Liver (tissue), 8 donors: ENCODE measurements at regions not wholly inside any gene's neighbourhood (a gene's known extent, or its start where the extent isn't known, plus 50 kb on each side); places are given as distances from the start of the nearest gene placed in this dataset.

Experiments used
- DNase-seq: peaks from one replicate; pipeline ENCODE4 v3.0.0-alpha.2; 2017; ENCODE audit warnings: low spot score
- H3K27ac ChIP-seq, 2 donors: one replicate each; pipeline ENCODE4 v1.7.0; 2013; ENCODE audit warnings: inconsistent platforms in 2 of 2, low read length in 2 of 2, control low read depth in 1 of 2, low read depth in 1 of 2, mild to moderate bottlenecking in 1 of 2
- H3K27me3 ChIP-seq, 4 donors: one replicate each; pipeline versions ENCODE4 v1.6.1 to v1.7.0; 2013; ENCODE audit warnings: low read length in 3 of 4, inconsistent platforms in 1 of 4, mild to moderate bottlenecking in 1 of 4, moderate library complexity in 1 of 4; ENCODE audit not compliant: control insufficient read depth in 4 of 4, insufficient read depth in 4 of 4
- H3K36me3 ChIP-seq, 4 donors: one replicate each; pipeline versions ENCODE4 v1.6.1 to v1.7.0; 2013; ENCODE audit warnings: low read length in 3 of 4, mild to moderate bottlenecking in 3 of 4, low read depth in 1 of 4, moderate library complexity in 1 of 4; ENCODE audit not compliant: control insufficient read depth in 4 of 4, insufficient read depth in 3 of 4
- H3K4me1 ChIP-seq, 4 donors: one replicate each; pipeline versions ENCODE4 v1.6.1 to v1.7.0; 2013; ENCODE audit warnings: low read length in 3 of 4, mild to moderate bottlenecking in 3 of 4, moderate library complexity in 1 of 4; ENCODE audit not compliant: control insufficient read depth in 4 of 4, insufficient read depth in 4 of 4
- H3K4me3 ChIP-seq, 3 donors: one replicate each; pipeline versions ENCODE4 v1.6.1 to v1.7.0; 2013; ENCODE audit warnings: low read length in 3 of 3, control low read depth in 1 of 3, low read depth in 1 of 3, mild to moderate bottlenecking in 1 of 3
- H3K9ac ChIP-seq, 2 donors: one replicate each; pipeline ENCODE4 v1.7.0; 2013; ENCODE audit warnings: low read length in 2 of 2, mild to moderate bottlenecking in 2 of 2, moderate library complexity in 2 of 2, control low read depth in 1 of 2, low read depth in 1 of 2
- H3K9me3 ChIP-seq, 4 donors: one replicate each; pipeline versions ENCODE4 v1.6.1 to v1.7.0; 2013; ENCODE audit warnings: low read length in 3 of 4; ENCODE audit not compliant: control insufficient read depth in 4 of 4
- ATF3 ChIP-seq: IDR thresholded peaks from 2 replicates; pipeline ENCODE4 v1.6.1; 2016; ENCODE audit warnings: antibody characterized with exemption
- CTCF ChIP-seq: fragments of 150-350 bp; IDR thresholded peaks from 2 replicates; pipeline ENCODE4 v1.5.1; 2017; ENCODE audit warnings: improper control_type of control experiment, low read depth, low read length; ENCODE audit not compliant: missing input control
- EGR1 ChIP-seq, 2 donors: IDR thresholded peaks; 2 replicates each; pipeline ENCODE4 v1.6.1; 2016 to 2018; ENCODE audit warnings: antibody characterized with exemption in 2 of 2, low read depth in 2 of 2
- FOXA1 ChIP-seq: IDR thresholded peaks from 2 replicates; pipeline ENCODE4 v1.6.1; 2016; ENCODE audit warnings: antibody characterized with exemption
- FOXA2 ChIP-seq: IDR thresholded peaks from 2 replicates; pipeline ENCODE4 v1.6.1; 2016; ENCODE audit warnings: antibody characterized with exemption
- GABPA ChIP-seq, 2 donors: IDR thresholded peaks in 1 of 2; conservative IDR thresholded peaks in 1 of 2; 2 replicates each; pipeline ENCODE4 v1.6.1; 2016; ENCODE audit warnings: antibody characterized with exemption in 2 of 2, mild to moderate bottlenecking in 1 of 2, moderate library complexity in 1 of 2
- HNF4A ChIP-seq, 2 donors: conservative IDR thresholded peaks; 2 replicates each; pipeline ENCODE4 v1.6.1; 2016; ENCODE audit warnings: antibody characterized with exemption in 2 of 2, mild to moderate bottlenecking in 2 of 2
- HNF4G ChIP-seq: IDR thresholded peaks from 2 replicates; pipeline ENCODE4 v1.6.1; 2016; ENCODE audit warnings: antibody characterized with exemption
- JUND ChIP-seq, 2 donors: IDR thresholded peaks; 2 replicates each; pipeline ENCODE4 v1.6.1; 2016; ENCODE audit warnings: antibody characterized with exemption in 2 of 2
- NR2F2 ChIP-seq: IDR thresholded peaks from 2 replicates; pipeline ENCODE4 v1.6.1; 2016; ENCODE audit warnings: antibody characterized with exemption
- RAD21 ChIP-seq, 2 donors: IDR thresholded peaks; 2 replicates each; pipeline ENCODE4 v1.6.1; 2016; ENCODE audit warnings: antibody characterized with exemption in 2 of 2, mild to moderate bottlenecking in 2 of 2
- RXRA ChIP-seq, 2 donors: IDR thresholded peaks; 2 replicates each; pipeline ENCODE4 v1.6.1; 2017 to 2018; ENCODE audit warnings: antibody characterized with exemption in 2 of 2, mild to moderate bottlenecking in 1 of 2
- SP1 ChIP-seq: IDR thresholded peaks from 2 replicates; pipeline ENCODE4 v1.6.1; 2018; ENCODE audit warnings: antibody characterized with exemption, mild to moderate bottlenecking
- TAF1 ChIP-seq: conservative IDR thresholded peaks from 2 replicates; pipeline ENCODE4 v1.6.1; 2016; ENCODE audit warnings: antibody characterized with exemption, mild to moderate bottlenecking
- YY1 ChIP-seq: IDR thresholded peaks from 2 replicates; pipeline ENCODE4 v1.6.1; 2016; ENCODE audit warnings: antibody characterized with exemption, mild to moderate bottlenecking
- WGBS: extraction: QIAGEN DNeasy Blood & Tissue Kit; methylation state at CpG from one replicate; pipeline ENCODE4 v1.1.7; 2013; 5-methylcytosine and 5-hydroxymethylcytosine counted together
- TF ChIP-seq, protein P1 (sequence below): IDR thresholded peaks from 2 replicates; pipeline ENCODE4 v1.6.1; 2016; ENCODE audit warnings: antibody characterized with exemption
- TF ChIP-seq, protein P2 (sequence below): IDR thresholded peaks from 2 replicates; pipeline ENCODE4 v1.6.1; 2016; ENCODE audit warnings: antibody characterized with exemption, mild to moderate bottlenecking
- TF ChIP-seq, protein P3 (sequence below): IDR thresholded peaks from 2 replicates; pipeline ENCODE4 v1.6.1; 2016; ENCODE audit warnings: antibody characterized with exemption
- donor health status: healthy.
- donor health status: healthy.
- donor health status: healthy.
- donor health status: healthy.
- donor health status: healthy.

DNA sequence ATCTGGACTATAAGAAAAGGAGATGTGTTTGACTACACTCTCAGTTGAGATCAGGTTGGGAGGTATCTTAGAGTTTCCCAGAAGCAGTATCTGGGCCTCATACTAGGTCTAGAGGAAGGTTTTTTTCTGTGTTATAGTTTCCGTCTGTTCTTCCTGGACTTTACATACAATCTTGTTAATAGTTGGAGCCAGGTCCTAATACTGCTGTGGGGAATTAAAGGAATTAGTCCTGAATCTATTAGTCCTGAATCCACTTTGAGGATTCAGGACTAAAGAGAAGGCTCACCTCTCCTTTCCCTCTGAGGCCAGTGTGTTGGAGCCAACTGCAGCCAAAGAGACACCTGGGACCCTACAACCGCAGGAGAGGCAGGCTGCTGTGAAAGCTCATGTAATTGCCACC, 445.7 kb upstream of the CLINT1 start:
- H3K27ac ChIP-seq, result no peak overlapping the region
- no peaks in the 10 kb centered on the region for H3K27me3 ChIP-seq
- WGBS, result 94% methylated on average over 2 of the region's 2 CpGs
- no peaks in the 10 kb centered on the region for H3K4me1 ChIP-seq
- no peaks in the 10 kb centered on the region for H3K36me3 ChIP-seq
- no peak for DNase-seq
- H3K9ac ChIP-seq, result no peak overlapping the region
- TF ChIP-seq FOXA2 (no peak), FOXA1 (no peak), YY1 (no peak), NR2F2 (no peak), TAF1 (no peak), HNF4G (no peak), GABPA (IDR thresholded peaks at IDR 0.05 in 1 of 2, conservative IDR thresholded peaks at IDR 0.05 in 1 of 2) (no peak), RXRA (IDR thresholded peaks at IDR 0.05) (no peak), EGR1 (IDR thresholded peaks at IDR 0.05; ENCODE audit: low read depth in 2 of 2) (no peak)
- TF ChIP-seq, protein P1, sequence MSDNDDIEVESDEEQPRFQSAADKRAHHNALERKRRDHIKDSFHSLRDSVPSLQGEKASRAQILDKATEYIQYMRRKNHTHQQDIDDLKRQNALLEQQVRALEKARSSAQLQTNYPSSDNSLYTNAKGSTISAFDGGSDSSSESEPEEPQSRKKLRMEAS, result no peak
- TF ChIP-seq, protein P2, sequence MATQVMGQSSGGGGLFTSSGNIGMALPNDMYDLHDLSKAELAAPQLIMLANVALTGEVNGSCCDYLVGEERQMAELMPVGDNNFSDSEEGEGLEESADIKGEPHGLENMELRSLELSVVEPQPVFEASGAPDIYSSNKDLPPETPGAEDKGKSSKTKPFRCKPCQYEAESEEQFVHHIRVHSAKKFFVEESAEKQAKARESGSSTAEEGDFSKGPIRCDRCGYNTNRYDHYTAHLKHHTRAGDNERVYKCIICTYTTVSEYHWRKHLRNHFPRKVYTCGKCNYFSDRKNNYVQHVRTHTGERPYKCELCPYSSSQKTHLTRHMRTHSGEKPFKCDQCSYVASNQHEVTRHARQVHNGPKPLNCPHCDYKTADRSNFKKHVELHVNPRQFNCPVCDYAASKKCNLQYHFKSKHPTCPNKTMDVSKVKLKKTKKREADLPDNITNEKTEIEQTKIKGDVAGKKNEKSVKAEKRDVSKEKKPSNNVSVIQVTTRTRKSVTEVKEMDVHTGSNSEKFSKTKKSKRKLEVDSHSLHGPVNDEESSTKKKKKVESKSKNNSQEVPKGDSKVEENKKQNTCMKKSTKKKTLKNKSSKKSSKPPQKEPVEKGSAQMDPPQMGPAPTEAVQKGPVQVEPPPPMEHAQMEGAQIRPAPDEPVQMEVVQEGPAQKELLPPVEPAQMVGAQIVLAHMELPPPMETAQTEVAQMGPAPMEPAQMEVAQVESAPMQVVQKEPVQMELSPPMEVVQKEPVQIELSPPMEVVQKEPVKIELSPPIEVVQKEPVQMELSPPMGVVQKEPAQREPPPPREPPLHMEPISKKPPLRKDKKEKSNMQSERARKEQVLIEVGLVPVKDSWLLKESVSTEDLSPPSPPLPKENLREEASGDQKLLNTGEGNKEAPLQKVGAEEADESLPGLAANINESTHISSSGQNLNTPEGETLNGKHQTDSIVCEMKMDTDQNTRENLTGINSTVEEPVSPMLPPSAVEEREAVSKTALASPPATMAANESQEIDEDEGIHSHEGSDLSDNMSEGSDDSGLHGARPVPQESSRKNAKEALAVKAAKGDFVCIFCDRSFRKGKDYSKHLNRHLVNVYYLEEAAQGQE, result no peak
- TF ChIP-seq, protein P3, sequence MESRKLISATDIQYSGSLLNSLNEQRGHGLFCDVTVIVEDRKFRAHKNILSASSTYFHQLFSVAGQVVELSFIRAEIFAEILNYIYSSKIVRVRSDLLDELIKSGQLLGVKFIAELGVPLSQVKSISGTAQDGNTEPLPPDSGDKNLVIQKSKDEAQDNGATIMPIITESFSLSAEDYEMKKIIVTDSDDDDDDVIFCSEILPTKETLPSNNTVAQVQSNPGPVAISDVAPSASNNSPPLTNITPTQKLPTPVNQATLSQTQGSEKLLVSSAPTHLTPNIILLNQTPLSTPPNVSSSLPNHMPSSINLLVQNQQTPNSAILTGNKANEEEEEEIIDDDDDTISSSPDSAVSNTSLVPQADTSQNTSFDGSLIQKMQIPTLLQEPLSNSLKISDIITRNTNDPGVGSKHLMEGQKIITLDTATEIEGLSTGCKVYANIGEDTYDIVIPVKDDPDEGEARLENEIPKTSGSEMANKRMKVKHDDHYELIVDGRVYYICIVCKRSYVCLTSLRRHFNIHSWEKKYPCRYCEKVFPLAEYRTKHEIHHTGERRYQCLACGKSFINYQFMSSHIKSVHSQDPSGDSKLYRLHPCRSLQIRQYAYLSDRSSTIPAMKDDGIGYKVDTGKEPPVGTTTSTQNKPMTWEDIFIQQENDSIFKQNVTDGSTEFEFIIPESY, result no peak
- no peaks in the 10 kb centered on the region for H3K9me3 ChIP-seq
- no peak overlapping the region for H3K4me3 ChIP-seq

- Histone ChIP-seq H3K9ac (no peak overlapping the region), H3K27me3 (no peaks in the 10 kb centered on the region), H3K27ac (no peak overlapping the region), H3K4me3 (no peak overlapping the region), H3K4me1 (no peaks in the 10 kb centered on the region), H3K36me3 (no peaks in the 10 kb centered on the region), H3K9me3 (no peaks in the 10 kb centered on the region)
- no peak for TF ChIP-seq FOXA2
- TF ChIP-seq RAD21 (IDR thresholded peaks at IDR 0.05), result no peak
- TF ChIP-seq, protein P2, result no peak
- no peak for TF ChIP-seq EGR1 (IDR thresholded peaks at IDR 0.05; ENCODE audit: low read depth in 2 of 2)
- TF ChIP-seq FOXA1, result no peak
- TF ChIP-seq GABPA (IDR thresholded peaks at IDR 0.05 in 1 of 2, conservative IDR thresholded peaks at IDR 0.05 in 1 of 2), result no peak
- TF ChIP-seq JUND (IDR thresholded peaks at IDR 0.05), result no peak
- TF ChIP-seq NR2F2, result no peak
- no peak for TF ChIP-seq YY1
- TF ChIP-seq RXRA (IDR thresholded peaks at IDR 0.05), result no peak
- TF ChIP-seq, protein P1, result no peak
- TF ChIP-seq HNF4A (conservative IDR thresholded peaks at IDR 0.05), result no peak
- no peak for TF ChIP-seq CTCF
- no peak for TF ChIP-seq SP1
- TF ChIP-seq ATF3, result no peak
- TF ChIP-seq, protein P3, result no peak
- TF ChIP-seq TAF1, result no peak
- DNase-seq, result no peak
- WGBS, result 90% methylated on average over 1 of the region's 1 CpG
Measured at GRCh38 chr5:158303883-158304282, 444.9 kb upstream of the CLINT1 start.
